SK-N-MC (cell line): ENCODE measurements at regions not wholly inside any gene's neighbourhood (a gene's known extent, or its start where the extent isn't known, plus 50 kb on each side); places are given as distances from the start of the nearest gene placed in this dataset.

ENCODE experiments used
- EZH2 ChIP-seq: fragments of 200-600 bp; sonication (generic); IDR thresholded peaks from one replicate; pipeline ENCODE4 v1.6.1; 2017; ENCODE audit warnings: antibody characterized with exemption
- FOXP2 ChIP-seq: optimal IDR thresholded peaks from 2 replicates; pipeline ENCODE3; 2011; ENCODE audit warnings: mild to moderate bottlenecking, moderate library complexity; ENCODE audit not compliant: insufficient read depth; ENCODE audit errors: extremely low read length, control extremely low read depth
- POLR2AphosphoS5 ChIP-seq: IDR thresholded peaks from 2 replicates; pipeline ENCODE4 v1.6.1; 2012; ENCODE audit warnings: mild to moderate bottlenecking, low read depth, low read length, borderline replicate concordance

- TF ChIP-seq EZH2, result no peak
- TF ChIP-seq POLR2AphosphoS5, result no peak
- no peak for TF ChIP-seq FOXP2
Observed at GRCh38 chr4:19783667-19784223, 468.0 kb upstream of the SLIT2 start.
